BJ (cell line): ENCODE measurements at regions not wholly inside any gene's neighbourhood (a gene's known extent, or its start where the extent isn't known, plus 50 kb on each side); places are given as distances from the start of the nearest gene placed in this dataset.
A peak's percentile ranks its signal among the peaks of the same experiment; 100 is the strongest.

Source experiments
- CTCF ChIA-PET: fragments of 350-600 bp; formaldehyde crosslinking; extraction: SDS; loops from one replicate; lab custom pipeline; 2021; ENCODE audit warnings: antibody characterized with exemption, inconsistent platforms; lab: Yijun Ruan, JAX
- POLR2A ChIA-PET: fragments of 300-600 bp; sonication (Branson Sonifier 250); formaldehyde crosslinking; extraction: SDS; loops from one replicate; lab custom pipeline; 2021; ENCODE audit warnings: antibody characterized with exemption; lab: Charles Lee
- DNase-seq: peaks from one replicate; pipeline ENCODE4 v3.0.0-alpha.2; 2011; ENCODE audit warnings: low read depth
- H3K27me3 ChIP-seq: 2 replicates; pipeline ENCODE4 v1.6.0; 2011; ENCODE audit warnings: low read length; ENCODE audit not compliant: control insufficient read depth, insufficient read depth
- H3K36me3 ChIP-seq: 2 replicates; pipeline ENCODE4 v1.5.1; 2011; ENCODE audit warnings: low read length; ENCODE audit not compliant: control insufficient read depth, insufficient read depth
- H3K4me3 ChIP-seq: 2 replicates; pipeline ENCODE4 v1.5.1; 2011; ENCODE audit warnings: low read depth, mild to moderate bottlenecking, control low read depth, low read length
- CTCF ChIP-seq: IDR thresholded peaks from 2 replicates; pipeline ENCODE4 v1.5.1; 2011; ENCODE audit warnings: low read depth, mild to moderate bottlenecking, control low read depth, inconsistent platforms, low read length, moderate library complexity; ENCODE audit not compliant: insufficient read depth

- Histone ChIP-seq H3K36me3 (no peaks in the 10 kb centered on the region), H3K27me3 (no peaks in the 10 kb centered on the region), H3K4me3 (no peak overlapping the region)
- ChIA-PET POLR2A (no interaction called here), CTCF (interaction anchor here (1.5 kb wide), 1 partner anchor 88 kb away, joined by 5 read pairs; no protein-coding TSS in a partner anchor)
- DNase-seq: no peak
- no peak for TF ChIP-seq CTCF
These were observed 62.7 kb upstream of the MYCBP2 start for GRCh38 chr13:77389625-77390000.

GRCh38 chr13:77388944-77389624, 62.2 kb upstream of the MYCBP2 start:
- CTCF ChIA-PET: interaction anchor here (1.5 kb wide), 1 partner anchor 89 kb away, joined by 5 read pairs; no protein-coding TSS in a partner anchor
- POLR2A ChIA-PET: no interaction called here
- H3K4me3 ChIP-seq: no peak overlapping the region
- no peak for DNase-seq
- H3K27me3 ChIP-seq: no peaks in the 10 kb centered on the region
- TF ChIP-seq CTCF: no peak
- no peaks in the 10 kb centered on the region for H3K36me3 ChIP-seq

- TF ChIP-seq CTCF: no peak
- Histone ChIP-seq H3K36me3 (no peaks in the 10 kb centered on the region), H3K4me3 (no peak overlapping the region), H3K27me3 (no peaks in the 10 kb centered on the region)
- ChIA-PET CTCF (no interaction called here), POLR2A (interaction anchor here (0.6 kb wide), 1 partner anchor 18 kb away, joined by 3 read pairs; no protein-coding TSS in a partner anchor)
- no peak for DNase-seq
These were observed 60.8 kb upstream of the MYCBP2 start for GRCh38 chr13:77387607-77388200.

GRCh38 chr13:77386880-77387606, 60.1 kb upstream of the MYCBP2 start:
- Histone ChIP-seq H3K4me3 (no peak overlapping the region), H3K27me3 (no peaks in the 10 kb centered on the region), H3K36me3 (no peaks in the 10 kb centered on the region)
- TF ChIP-seq CTCF: no peak
- peak; percentile 89 for DNase-seq
- POLR2A ChIA-PET: no interaction called here
- CTCF ChIA-PET: no interaction called here

GRCh38 chr13:77386046-77386445, 59.2 kb upstream of the MYCBP2 start:
- DNase-seq: no peak
- H3K4me3 ChIP-seq: no peak overlapping the region
- no peak for TF ChIP-seq CTCF
- ChIA-PET CTCF (no interaction called here), POLR2A (no interaction called here)
- H3K36me3 ChIP-seq: no peaks in the 10 kb centered on the region
- H3K27me3 ChIP-seq: no peaks in the 10 kb centered on the region
